ENCODE measurements at regions not wholly inside any gene's neighbourhood (a gene's known extent, or its start where the extent isn't known, plus 50 kb on each side); places are given as distances from the start of the nearest gene placed in this dataset.

- no peak for DNase-seq
- Mint-ChIP-seq H3K27ac (no peak overlapping the region), H3K4me3 (no peak overlapping the region), H3K36me3 (ENCODE audit: low read depth) (peaks cover 2% of the 10 kb centered on the region), H3K27me3 (peaks cover 26% of the 10 kb centered on the region), H3K4me1 (no peaks in the 10 kb centered on the region)
- no peaks in the 10 kb centered on the region for H3K9me3 ChIP-seq (ENCODE audit: control insufficient read depth, low read length, poor library complexity, severe bottlenecking)
- ATAC-seq: no peak
Measured at GRCh38 chr9:38342532-38342931, 50.0 kb upstream of the ALDH1B1 start.

GRCh38 chr9:38342096-38342495 lies 50.4 kb upstream of the ALDH1B1 start:
- H3K4me1 Mint-ChIP-seq: no peaks in the 10 kb centered on the region
- ATAC-seq (no peak), DNase-seq (no peak)
- no peak overlapping the region for H3K4me3 Mint-ChIP-seq
- peaks cover 26% of the 10 kb centered on the region for H3K27me3 Mint-ChIP-seq
- no peak overlapping the region for H3K27ac Mint-ChIP-seq
- peaks cover 4% of the 10 kb centered on the region for H3K36me3 Mint-ChIP-seq (ENCODE audit: low read depth)
- no peaks in the 10 kb centered on the region for H3K9me3 ChIP-seq (ENCODE audit: control insufficient read depth, low read length, poor library complexity, severe bottlenecking)

- no peaks in the 10 kb centered on the region for H3K4me1 Mint-ChIP-seq
- H3K36me3 Mint-ChIP-seq (ENCODE audit: low read depth): peaks cover 4% of the 10 kb centered on the region
- peaks cover 30% of the 10 kb centered on the region for H3K27me3 Mint-ChIP-seq
- ATAC-seq: no peak
- no peak overlapping the region for H3K4me3 Mint-ChIP-seq
- DNase-seq: no peak
- no peak overlapping the region for H3K27ac Mint-ChIP-seq
- no peaks in the 10 kb centered on the region for H3K9me3 ChIP-seq (ENCODE audit: control insufficient read depth, low read length, poor library complexity, severe bottlenecking)
Measured at GRCh38 chr9:38339496-38339895, 53.0 kb upstream of the ALDH1B1 start.

GRCh38 chr9:38339087-38339486 lies 53.4 kb upstream of the ALDH1B1 start:
- ATAC-seq: no peak
- no peak for DNase-seq

GRCh38 chr9:38338342-38339018 lies 54.0 kb upstream of the ALDH1B1 start:
- ATAC-seq (no peak), DNase-seq (no peak)
- H3K36me3 Mint-ChIP-seq (ENCODE audit: low read depth): peaks cover 4% of the 10 kb centered on the region
- H3K27ac Mint-ChIP-seq: no peak overlapping the region
- H3K27me3 Mint-ChIP-seq: peaks cover 30% of the 10 kb centered on the region
- H3K4me3 Mint-ChIP-seq: no peak overlapping the region
- H3K9me3 ChIP-seq (ENCODE audit: control insufficient read depth, low read length, poor library complexity, severe bottlenecking): no peaks in the 10 kb centered on the region
- H3K4me1 Mint-ChIP-seq: no peaks in the 10 kb centered on the region

More at GRCh38 chr9:38339087-38339486, 53.4 kb upstream of the ALDH1B1 start:
- peaks cover 4% of the 10 kb centered on the region for H3K36me3 Mint-ChIP-seq (ENCODE audit: low read depth)
- peaks cover 30% of the 10 kb centered on the region for H3K27me3 Mint-ChIP-seq
- H3K4me1 Mint-ChIP-seq: no peaks in the 10 kb centered on the region
- H3K4me3 Mint-ChIP-seq: no peak overlapping the region
- no peak overlapping the region for H3K27ac Mint-ChIP-seq
- H3K9me3 ChIP-seq (ENCODE audit: control insufficient read depth, low read length, poor library complexity, severe bottlenecking): no peaks in the 10 kb centered on the region

GRCh38 chr9:38337706-38338264 lies 54.7 kb upstream of the ALDH1B1 start:
- peaks cover 30% of the 10 kb centered on the region for H3K27me3 Mint-ChIP-seq
- H3K27ac Mint-ChIP-seq: no peak overlapping the region
- H3K9me3 ChIP-seq (ENCODE audit: control insufficient read depth, low read length, poor library complexity, severe bottlenecking): no peaks in the 10 kb centered on the region
- ATAC-seq (no peak), DNase-seq (no peak)
- no peak overlapping the region for H3K4me3 Mint-ChIP-seq
- H3K36me3 Mint-ChIP-seq (ENCODE audit: low read depth): peaks cover 4% of the 10 kb centered on the region
- H3K4me1 Mint-ChIP-seq: no peaks in the 10 kb centered on the region

- ATAC-seq: no peak
- H3K36me3 Mint-ChIP-seq (ENCODE audit: low read depth): peaks cover 4% of the 10 kb centered on the region
- DNase-seq: no peak
- H3K4me3 Mint-ChIP-seq: no peak overlapping the region
- H3K27me3 Mint-ChIP-seq: peaks cover 30% of the 10 kb centered on the region
- no peaks in the 10 kb centered on the region for H3K9me3 ChIP-seq (ENCODE audit: control insufficient read depth, low read length, poor library complexity, severe bottlenecking)
- no peak overlapping the region for H3K27ac Mint-ChIP-seq
- no peaks in the 10 kb centered on the region for H3K4me1 Mint-ChIP-seq
Measured at GRCh38 chr9:38337181-38337580, 55.3 kb upstream of the ALDH1B1 start.

- DNase-seq (no peak), ATAC-seq (no peak)
- H3K4me1 Mint-ChIP-seq: no peaks in the 10 kb centered on the region
- H3K27me3 Mint-ChIP-seq: peaks cover 30% of the 10 kb centered on the region
- H3K4me3 Mint-ChIP-seq: no peak overlapping the region
- H3K36me3 Mint-ChIP-seq (ENCODE audit: low read depth): peaks cover 4% of the 10 kb centered on the region
- no peak overlapping the region for H3K27ac Mint-ChIP-seq
- H3K9me3 ChIP-seq (ENCODE audit: control insufficient read depth, low read length, poor library complexity, severe bottlenecking): no peaks in the 10 kb centered on the region
Measured at GRCh38 chr9:38336341-38336740, 56.2 kb upstream of the ALDH1B1 start.

GRCh38 chr9:38335686-38336085 lies 56.8 kb upstream of the ALDH1B1 start:
- no peaks in the 10 kb centered on the region for H3K9me3 ChIP-seq (ENCODE audit: control insufficient read depth, low read length, poor library complexity, severe bottlenecking)
- Mint-ChIP-seq H3K4me1 (no peaks in the 10 kb centered on the region), H3K27me3 (peaks cover 30% of the 10 kb centered on the region), H3K27ac (no peak overlapping the region), H3K4me3 (no peak overlapping the region), H3K36me3 (ENCODE audit: low read depth) (peaks cover 4% of the 10 kb centered on the region)
- ATAC-seq: no peak
- DNase-seq: no peak

GRCh38 chr9:38334234-38334633 lies 58.3 kb upstream of the ALDH1B1 start:
- peaks cover 30% of the 10 kb centered on the region for H3K27me3 Mint-ChIP-seq
- H3K4me1 Mint-ChIP-seq: no peaks in the 10 kb centered on the region

GRCh38 chr9:38333047-38333446 lies 59.5 kb upstream of the ALDH1B1 start:
- DNase-seq (no peak), ATAC-seq (no peak)
- Mint-ChIP-seq H3K4me1 (no peaks in the 10 kb centered on the region), H3K27ac (no peak overlapping the region), H3K4me3 (no peak overlapping the region), H3K27me3 (peaks cover 28% of the 10 kb centered on the region), H3K36me3 (ENCODE audit: low read depth) (peaks cover 4% of the 10 kb centered on the region)
- no peaks in the 10 kb centered on the region for H3K9me3 ChIP-seq (ENCODE audit: control insufficient read depth, low read length, poor library complexity, severe bottlenecking)

More at GRCh38 chr9:38334234-38334633, 58.3 kb upstream of the ALDH1B1 start:
- Mint-ChIP-seq H3K36me3 (ENCODE audit: low read depth) (peaks cover 4% of the 10 kb centered on the region), H3K27ac (no peak overlapping the region), H3K4me3 (no peak overlapping the region)
- ATAC-seq: no peak
- DNase-seq: no peak
- no peaks in the 10 kb centered on the region for H3K9me3 ChIP-seq (ENCODE audit: control insufficient read depth, low read length, poor library complexity, severe bottlenecking)

GRCh38 chr9:38332625-38333024 lies 59.9 kb upstream of the ALDH1B1 start:
- ATAC-seq (no peak), DNase-seq (no peak)
- no peak overlapping the region for H3K4me3 Mint-ChIP-seq
- peaks cover 30% of the 10 kb centered on the region for H3K27me3 Mint-ChIP-seq
- H3K36me3 Mint-ChIP-seq (ENCODE audit: low read depth): peaks cover 4% of the 10 kb centered on the region
- no peaks in the 10 kb centered on the region for H3K9me3 ChIP-seq (ENCODE audit: control insufficient read depth, low read length, poor library complexity, severe bottlenecking)
- no peaks in the 10 kb centered on the region for H3K4me1 Mint-ChIP-seq
- H3K27ac Mint-ChIP-seq: no peak overlapping the region

- Mint-ChIP-seq H3K27me3 (peaks cover 24% of the 10 kb centered on the region), H3K4me1 (no peaks in the 10 kb centered on the region), H3K27ac (no peak overlapping the region), H3K4me3 (no peak overlapping the region), H3K36me3 (ENCODE audit: low read depth) (no peaks in the 10 kb centered on the region)
- ATAC-seq: no peak
- DNase-seq: no peak
- H3K9me3 ChIP-seq (ENCODE audit: control insufficient read depth, low read length, poor library complexity, severe bottlenecking): no peaks in the 10 kb centered on the region
Measured at GRCh38 chr9:38331141-38331540, 61.4 kb upstream of the ALDH1B1 start.

- no peak overlapping the region for H3K27ac Mint-ChIP-seq
- no peaks in the 10 kb centered on the region for H3K9me3 ChIP-seq (ENCODE audit: control insufficient read depth, low read length, poor library complexity, severe bottlenecking)
- DNase-seq (no peak), ATAC-seq (no peak)
- peaks cover 19% of the 10 kb centered on the region for H3K27me3 Mint-ChIP-seq
- no peaks in the 10 kb centered on the region for H3K4me1 Mint-ChIP-seq
- H3K4me3 Mint-ChIP-seq: no peak overlapping the region
- no peaks in the 10 kb centered on the region for H3K36me3 Mint-ChIP-seq (ENCODE audit: low read depth)
Measured at GRCh38 chr9:38329968-38330367, 62.5 kb upstream of the ALDH1B1 start.
